ENCODE measurements at regions not wholly inside any gene's neighbourhood (a gene's known extent, or its start where the extent isn't known, plus 50 kb on each side); places are given as distances from the start of the nearest gene placed in this dataset.
A peak's percentile ranks its signal among the peaks of the same experiment; 100 is the strongest.
"Not testable (repeated sequence)": the region's sequence is repeated elsewhere in the genome, so short reads cannot be mapped to it uniquely, and the experiment has no call there.

- not testable (repeated sequence) for DNase-seq (ENCODE audit: low read depth)
Measured at GRCh38 chr2:132068407-132068806, 93.3 kb downstream of the ANKRD30BL start.

GRCh38 chr2:132065391-132065790 is 96.4 kb downstream of the ANKRD30BL start:
- not testable (repeated sequence) for DNase-seq (ENCODE audit: low read depth)

- DNase-seq (ENCODE audit: low read depth): not testable (repeated sequence)
Measured at GRCh38 chr2:132039609-132040236, 122.0 kb downstream of the ANKRD30BL start.

GRCh38 chr2:132038883-132039235 is 122.9 kb downstream of the ANKRD30BL start:
- not testable (repeated sequence) for DNase-seq (ENCODE audit: low read depth)

GRCh38 chr2:132038179-132038882 is 123.4 kb downstream of the ANKRD30BL start:
- no peak for DNase-seq (ENCODE audit: low read depth)

GRCh38 chr2:132037527-132038178 is 124.1 kb downstream of the ANKRD30BL start:
- DNase-seq (ENCODE audit: low read depth): peak; percentile 7

GRCh38 chr2:132034646-132035045 is 127.1 kb downstream of the ANKRD30BL start:
- no peak for DNase-seq (ENCODE audit: low read depth)

GRCh38 chr2:132033949-132034348 is 127.8 kb downstream of the ANKRD30BL start:
- DNase-seq (ENCODE audit: low read depth): no peak

- no peak for DNase-seq (ENCODE audit: low read depth)
Measured at GRCh38 chr2:132033365-132033764, 128.4 kb downstream of the ANKRD30BL start.

- not testable (repeated sequence) for DNase-seq (ENCODE audit: low read depth)
Measured at GRCh38 chr2:132012046-132012445, 149.7 kb downstream of the ANKRD30BL start.

GRCh38 chr2:132009874-132010521 is 151.8 kb downstream of the ANKRD30BL start:
- peak; percentile 1 for DNase-seq (ENCODE audit: low read depth)

- DNase-seq (ENCODE audit: low read depth): no peak
Measured at GRCh38 chr2:132009177-132009873, 152.4 kb downstream of the ANKRD30BL start.

GRCh38 chr2:131990751-131991150 is 171.0 kb downstream of the ANKRD30BL start:
- not testable (repeated sequence) for DNase-seq (ENCODE audit: low read depth)

GRCh38 chr2:131966671-131967070 is 195.1 kb downstream of the ANKRD30BL start:
- not testable (repeated sequence) for DNase-seq (ENCODE audit: low read depth)

- DNase-seq (ENCODE audit: low read depth): no peak
Measured at GRCh38 chr2:131966256-131966655, 195.5 kb downstream of the ANKRD30BL start.

- DNase-seq (ENCODE audit: low read depth): not testable (repeated sequence)
Measured at GRCh38 chr2:131958019-131958609, 203.6 kb downstream of the ANKRD30BL start.

GRCh38 chr2:131948641-131949040 is 213.1 kb downstream of the ANKRD30BL start:
- not testable (repeated sequence) for DNase-seq (ENCODE audit: low read depth)

GRCh38 chr2:131923287-131923686 is 238.5 kb downstream of the ANKRD30BL start:
- not testable (repeated sequence) for DNase-seq (ENCODE audit: low read depth)

GRCh38 chr2:131922854-131923253 is 238.9 kb downstream of the ANKRD30BL start:
- peak; percentile 27 for DNase-seq (ENCODE audit: low read depth)

Data from EH (cell line).